HG03432 (cell line): ENCODE measurements at regions not wholly inside any gene's neighbourhood (a gene's known extent, or its start where the extent isn't known, plus 50 kb on each side); places are given as distances from the start of the nearest gene placed in this dataset.
"Not testable (repeated sequence)": the region's sequence is repeated elsewhere in the genome, so short reads cannot be mapped to it uniquely, and the experiment has no call there.

Experiments
- ATAC-seq: cut with Tn5 transposase; IDR thresholded peaks from one replicate; pipeline ENCODE4 v1.9.1; 2021; ENCODE audit warnings: mild to moderate bottlenecking, moderate library complexity; ENCODE audit not compliant: unreplicated experiment

DNA sequence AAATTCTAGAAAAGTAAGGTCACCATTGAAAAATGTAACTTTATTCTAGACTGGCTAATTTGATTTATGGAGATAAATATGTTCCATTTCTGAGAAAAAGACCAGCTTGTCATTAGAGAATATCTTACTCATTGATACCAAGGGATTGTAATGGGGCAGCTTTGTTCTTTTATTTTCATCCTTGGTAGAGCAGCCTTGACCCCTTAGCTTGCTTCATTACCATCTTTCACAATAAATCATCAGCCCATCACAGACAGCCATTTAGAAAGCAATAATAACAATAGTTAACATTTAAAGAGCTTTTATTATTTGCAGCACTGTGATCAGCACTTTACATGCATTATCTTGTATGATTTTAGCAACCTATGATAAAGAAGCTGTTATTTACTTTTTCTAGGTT is 253.6 kb downstream of the C3orf38 start:
- ATAC-seq, result no peak

DNA sequence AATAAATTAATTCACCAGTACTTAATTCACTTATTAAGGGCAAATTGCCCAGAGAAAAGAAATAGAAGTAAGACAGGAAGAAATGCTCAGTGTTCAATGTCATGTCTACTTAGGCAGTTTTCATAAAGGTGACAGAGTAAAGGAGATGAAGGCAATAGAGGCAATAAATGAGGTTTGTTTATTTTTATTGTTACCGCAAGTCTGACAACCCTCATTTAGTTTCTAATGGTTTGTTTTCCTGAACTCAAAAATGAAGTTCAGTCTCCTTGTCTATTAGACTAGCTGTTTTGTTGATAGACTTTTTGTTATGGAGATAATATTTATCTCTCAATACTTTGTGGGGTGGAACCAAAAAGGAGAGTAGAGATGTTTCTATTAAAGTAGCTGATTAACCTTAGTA is 258.3 kb downstream of the C3orf38 start:
- ATAC-seq, result no peak

GRCh38 chr3:88408935-88409334 is 259.2 kb downstream of the C3orf38 start:
- ATAC-seq, result no peak

DNA sequence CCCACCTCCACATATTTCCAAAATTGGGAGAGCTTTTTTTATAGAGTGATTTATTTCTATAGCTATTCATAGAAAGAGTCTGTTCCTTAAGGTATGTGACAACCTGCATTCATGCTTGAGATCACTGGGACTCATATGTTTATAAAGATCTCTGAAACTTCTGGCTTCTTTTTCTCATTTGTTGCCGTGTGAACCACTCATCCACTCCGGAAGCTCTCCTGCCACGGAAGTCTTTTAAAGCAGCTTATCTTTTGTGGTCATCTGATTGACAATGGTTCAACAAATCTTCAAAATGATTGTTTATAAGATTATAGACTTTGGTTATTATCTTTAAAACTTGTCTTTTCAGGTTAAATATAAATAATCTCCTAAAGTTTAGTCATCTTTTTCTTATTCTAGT is 260.5 kb downstream of the C3orf38 start:
- no peak for ATAC-seq

GRCh38 chr3:88412346-88412745 is 262.6 kb downstream of the C3orf38 start:
- no peak for ATAC-seq

DNA sequence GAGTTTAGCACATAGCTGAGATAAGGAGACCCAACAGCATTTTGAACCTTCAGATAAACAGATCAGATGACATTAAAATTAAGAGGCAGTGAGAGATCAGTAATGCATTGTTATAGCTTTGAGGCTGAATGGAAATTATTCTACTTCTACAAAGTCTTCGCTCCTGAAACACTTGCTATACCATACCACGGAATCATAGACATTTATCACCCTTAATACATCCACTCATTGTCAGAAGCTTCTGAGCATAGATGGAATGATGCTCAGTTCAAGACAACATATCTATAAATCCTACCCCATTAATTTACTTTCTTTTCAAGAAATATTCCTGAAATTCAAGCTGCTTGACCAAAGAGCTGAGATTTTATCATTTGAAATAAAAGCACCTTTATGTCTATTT is 266.7 kb downstream of the C3orf38 start:
- no peak for ATAC-seq

DNA sequence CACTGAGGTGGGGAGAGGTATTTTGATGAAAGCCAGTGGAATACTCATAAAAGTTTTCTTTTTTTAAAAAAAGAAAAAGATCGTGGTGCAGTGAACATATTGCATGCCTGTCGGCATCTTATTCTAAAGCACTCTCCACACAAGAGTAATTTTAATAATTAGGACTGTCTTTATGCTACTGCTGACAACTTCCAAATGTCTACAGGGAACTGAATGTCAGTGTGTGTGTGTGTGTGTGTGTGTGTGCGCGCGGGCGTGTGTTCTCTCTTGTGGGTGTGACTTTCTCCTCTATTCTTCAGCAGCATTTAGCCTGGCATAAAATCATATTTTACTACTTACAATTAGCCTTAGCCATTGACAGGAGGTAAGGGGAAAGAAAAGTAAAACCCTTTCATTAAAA is 268.5 kb downstream of the C3orf38 start:
- no peak for ATAC-seq

GRCh38 chr3:88433568-88433967 is 283.8 kb downstream of the C3orf38 start:
- ATAC-seq, result peak; percentile 99

DNA sequence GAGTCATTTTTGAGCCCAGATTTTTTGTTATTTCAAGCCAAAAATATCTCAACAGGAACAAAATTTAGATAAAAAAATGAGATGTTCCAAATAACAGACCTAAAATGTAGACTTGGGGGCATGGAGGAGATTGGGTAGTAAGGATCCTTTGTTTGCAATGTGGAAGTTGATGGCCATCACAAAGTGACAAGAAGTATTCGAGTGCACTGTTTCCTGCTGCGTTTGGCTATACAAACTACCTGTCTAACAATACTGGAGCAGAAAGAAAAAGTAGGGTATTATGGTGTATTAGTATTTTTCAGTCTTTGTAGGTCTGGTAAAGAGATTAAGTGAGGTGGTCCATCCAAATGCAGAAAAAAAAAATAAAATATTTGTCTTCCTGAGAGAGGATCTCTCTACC is 284.2 kb downstream of the C3orf38 start:
- peak; percentile 37 for ATAC-seq

- ATAC-seq, result peak; percentile 76
Measured at GRCh38 chr3:88440701-88441100, 290.9 kb downstream of the C3orf38 start.

DNA sequence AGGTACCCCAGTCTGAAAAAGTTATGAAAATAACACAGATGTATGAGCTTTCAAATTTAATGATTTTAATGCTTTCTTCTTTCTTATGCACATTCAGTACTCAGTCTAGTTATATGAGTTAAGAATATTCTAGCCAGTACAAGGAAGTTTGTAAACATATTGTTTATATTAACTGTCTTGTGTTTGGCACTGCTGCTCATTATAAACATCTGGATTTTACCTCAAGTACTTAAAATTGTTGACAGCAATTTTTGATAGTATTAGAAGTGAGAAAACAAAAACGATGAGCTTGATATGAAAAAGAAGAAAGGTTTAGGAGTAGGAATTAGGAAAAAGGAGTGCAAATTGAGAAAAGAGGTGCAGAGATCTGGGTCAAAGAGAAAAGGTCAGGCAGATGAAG is 293.3 kb downstream of the C3orf38 start:
- ATAC-seq, result no peak

DNA sequence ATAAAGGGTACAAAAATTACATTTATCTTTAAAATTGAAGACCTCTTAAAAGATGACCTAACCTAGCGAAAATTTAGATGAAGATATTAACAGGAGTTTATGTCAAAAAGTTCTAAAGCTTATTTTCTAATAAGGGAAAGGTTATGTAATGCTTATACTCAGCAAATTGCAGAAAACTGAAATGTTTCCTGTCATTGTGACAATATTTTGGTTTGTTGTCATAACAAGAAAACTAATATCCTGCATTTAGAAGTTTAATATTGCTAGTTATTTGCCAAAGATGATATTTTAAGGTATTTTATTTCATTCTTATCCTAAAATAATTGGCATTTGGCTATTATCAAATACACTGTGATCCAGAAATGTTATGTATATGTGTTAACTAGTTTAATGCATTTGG is 294.5 kb downstream of the C3orf38 start:
- ATAC-seq, result no peak

DNA sequence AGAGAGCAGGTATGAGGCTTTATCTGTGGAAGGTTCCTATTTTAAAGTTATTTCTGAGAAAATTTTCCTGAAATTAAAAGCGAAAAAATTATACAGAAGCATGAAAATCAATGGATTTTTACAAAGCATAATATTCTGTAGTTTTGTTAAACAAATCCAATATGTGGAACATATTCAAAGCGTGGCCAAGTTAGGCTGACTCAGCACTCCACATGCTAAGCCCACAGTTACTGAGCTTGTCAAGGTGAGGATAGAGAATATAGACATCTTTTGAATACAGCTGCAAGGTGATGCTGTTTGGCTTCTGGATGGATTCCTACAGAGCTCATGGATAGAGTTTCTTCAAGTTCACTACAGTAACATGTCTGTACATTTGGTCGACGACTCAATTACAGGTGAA is 302.5 kb downstream of the C3orf38 start:
- ATAC-seq, result no peak

- ATAC-seq, result no peak
Measured at GRCh38 chr3:88460369-88460768, 310.6 kb downstream of the C3orf38 start.

DNA sequence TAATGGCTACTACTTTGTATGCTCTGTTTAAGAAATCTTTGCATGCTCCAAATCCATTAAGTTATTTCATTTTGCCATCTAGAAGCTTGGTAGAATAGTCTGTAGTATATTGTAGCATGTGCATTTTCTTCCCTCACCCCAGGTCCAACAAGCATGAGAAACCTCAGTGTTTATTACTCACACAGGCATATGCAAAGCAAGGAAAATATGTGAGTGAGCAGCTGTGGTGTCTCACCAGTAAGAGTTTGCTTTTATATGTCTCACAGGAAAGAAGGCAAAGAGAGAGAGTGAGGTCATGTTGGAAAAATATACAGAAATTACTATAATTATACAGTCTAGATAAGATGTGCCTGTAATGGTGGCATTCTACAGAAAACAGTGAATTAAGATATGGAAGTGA is 312.5 kb downstream of the C3orf38 start:
- ATAC-seq, result no peak

DNA sequence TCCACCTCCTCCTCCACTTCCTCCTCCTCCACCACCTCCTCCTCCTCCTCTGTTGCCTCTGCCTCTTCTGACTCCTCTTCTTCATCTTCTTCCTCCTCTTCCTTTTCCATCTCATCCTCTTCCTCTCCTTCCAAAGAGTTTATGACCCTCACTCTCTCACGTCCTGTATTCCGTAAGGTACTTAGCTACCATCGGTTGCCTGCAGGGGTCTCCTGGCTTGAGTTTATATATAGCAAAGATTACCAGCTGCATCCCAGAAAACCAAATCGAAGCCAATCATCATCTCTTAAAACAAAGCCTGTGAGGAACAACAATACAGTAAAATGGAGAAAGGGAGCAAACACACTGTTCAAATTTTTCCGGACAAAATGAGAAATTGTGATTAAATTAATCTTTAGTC is 317.4 kb downstream of the C3orf38 start:
- no peak for ATAC-seq

DNA sequence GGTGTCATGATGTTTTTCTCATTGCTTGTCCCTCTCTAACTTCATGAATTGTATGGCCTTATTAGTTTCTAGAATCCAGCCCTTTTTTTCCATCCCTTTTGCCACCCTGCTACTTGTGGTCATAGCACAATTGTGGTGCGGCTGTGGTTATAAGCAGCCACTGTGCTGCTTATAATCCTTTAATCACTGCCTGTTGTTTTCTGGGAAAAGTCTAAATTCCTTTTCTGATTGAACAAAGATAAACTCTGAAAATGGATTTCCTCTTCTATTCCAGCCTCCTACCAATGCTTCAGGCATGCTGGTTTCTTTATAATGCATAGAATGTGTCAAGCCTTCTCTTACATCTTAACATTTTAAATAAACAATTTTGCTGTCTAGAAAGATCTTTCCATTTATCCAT is 319.5 kb downstream of the C3orf38 start:
- ATAC-seq, result no peak

- ATAC-seq, result no peak
Measured at GRCh38 chr3:88478460-88478859, 328.7 kb downstream of the C3orf38 start.

- no peak for ATAC-seq
Measured at GRCh38 chr3:88480822-88481221, 331.1 kb downstream of the C3orf38 start.

DNA sequence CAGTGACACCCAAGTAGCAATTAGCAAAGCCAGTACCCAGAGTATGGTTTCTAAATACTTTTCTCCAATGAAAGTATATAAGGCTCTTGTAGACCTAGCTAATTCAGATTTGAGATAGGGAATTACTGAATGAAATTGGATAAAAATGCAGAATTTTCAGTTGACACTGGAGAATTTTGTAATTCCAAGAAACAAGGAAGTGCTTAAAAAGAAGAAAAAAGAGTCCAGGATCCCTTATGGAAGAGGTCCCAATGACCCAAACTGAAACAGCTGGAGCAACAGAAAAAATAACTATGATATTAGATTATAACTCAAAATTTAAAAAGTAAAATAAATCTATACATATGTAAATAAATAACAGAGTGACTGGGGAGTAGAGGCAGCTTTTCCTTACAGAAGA is 335.2 kb downstream of the C3orf38 start:
- no peak for ATAC-seq

DNA sequence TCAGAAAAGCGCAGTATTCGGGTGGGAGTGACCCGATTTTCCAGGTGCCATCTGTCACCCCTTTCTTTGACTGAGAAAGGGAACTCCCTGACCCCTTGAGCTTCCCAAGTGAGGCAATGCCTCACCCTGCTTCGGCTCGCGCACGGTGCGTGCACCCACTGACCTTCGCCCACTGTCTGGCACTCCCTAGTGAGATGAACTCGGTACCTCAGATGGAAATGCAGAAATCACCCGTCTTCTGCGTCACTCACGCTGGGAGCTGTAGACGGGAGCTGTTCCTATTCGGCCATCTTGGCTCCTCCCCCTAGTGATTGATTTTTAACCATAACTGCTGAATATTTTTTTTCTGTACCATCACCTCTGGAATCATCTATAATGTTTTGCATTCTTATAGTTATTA is 359.1 kb downstream of the C3orf38 start:
- not testable (repeated sequence) for ATAC-seq

- ATAC-seq, result no peak
Measured at GRCh38 chr3:88509582-88509981, 359.8 kb downstream of the C3orf38 start.

DNA sequence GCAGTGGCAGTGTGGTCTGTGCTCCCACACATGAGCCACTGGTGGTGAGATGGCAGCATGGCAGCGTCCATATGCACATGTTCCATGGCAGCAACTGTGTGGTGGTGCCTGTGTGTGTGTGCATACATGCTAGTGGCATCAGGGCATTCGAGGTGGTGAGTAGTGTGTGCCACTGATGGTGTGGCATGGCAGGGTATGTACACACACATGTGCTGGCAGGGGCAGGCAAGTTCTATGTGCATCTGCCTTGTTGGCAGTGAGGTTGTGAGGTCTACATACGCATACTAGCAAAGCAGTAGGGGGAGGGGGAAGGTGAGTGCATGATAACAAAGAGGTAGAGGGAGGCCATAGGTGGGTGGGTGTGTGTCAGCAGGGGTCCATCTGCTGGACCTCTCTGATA is 378.7 kb downstream of the C3orf38 start:
- no peak for ATAC-seq

GRCh38 chr3:88534534-88534933 is 384.8 kb downstream of the C3orf38 start:
- ATAC-seq, result no peak
